RPMI8226 (cell line): ENCODE measurements at regions not wholly inside any gene's neighbourhood (a gene's known extent, or its start where the extent isn't known, plus 50 kb on each side); places are given as distances from the start of the nearest gene placed in this dataset.

Experiments
- DNase-seq: peaks from one replicate; pipeline ENCODE4 v3.0.0-alpha.2; 2015

- DNase-seq = no peak
Measured at GRCh38 chr16:11447272-11447671, 102.0 kb downstream of the RMI2 start.

- DNase-seq = no peak
Measured at GRCh38 chr16:11447836-11448235, 102.6 kb downstream of the RMI2 start.

GRCh38 chr16:11448796-11449416, 103.6 kb downstream of the RMI2 start:
- no peak for DNase-seq

GRCh38 chr16:11449716-11450115, 104.5 kb downstream of the RMI2 start:
- DNase-seq = no peak

GRCh38 chr16:11450136-11450535, 104.9 kb downstream of the RMI2 start:
- no peak for DNase-seq

- no peak for DNase-seq
Measured at GRCh38 chr16:11452298-11452697, 107.0 kb downstream of the RMI2 start.

- DNase-seq = no peak
Measured at GRCh38 chr16:11452746-11453389, 107.6 kb downstream of the RMI2 start.

GRCh38 chr16:11456741-11457140, 111.5 kb downstream of the RMI2 start:
- DNase-seq = no peak

GRCh38 chr16:11459722-11460121, 114.5 kb downstream of the RMI2 start:
- DNase-seq = no peak

GRCh38 chr16:11460820-11461594, 115.7 kb downstream of the RMI2 start:
- DNase-seq = no peak

- DNase-seq = no peak
Measured at GRCh38 chr16:11461595-11461990, 116.3 kb downstream of the RMI2 start.

GRCh38 chr16:11462036-11462435, 116.8 kb downstream of the RMI2 start:
- DNase-seq = no peak

GRCh38 chr16:11462861-11463260, 117.6 kb downstream of the RMI2 start:
- no peak for DNase-seq

- DNase-seq = no peak
Measured at GRCh38 chr16:11464241-11464640, 119.0 kb downstream of the RMI2 start.

- no peak for DNase-seq
Measured at GRCh38 chr16:11465675-11466074, 120.4 kb downstream of the RMI2 start.

- DNase-seq = no peak
Measured at GRCh38 chr16:11470676-11471415, 115.9 kb downstream of the LITAF start.

GRCh38 chr16:11471548-11471947, 115.2 kb downstream of the LITAF start:
- no peak for DNase-seq

GRCh38 chr16:11472410-11472809, 114.3 kb downstream of the LITAF start:
- DNase-seq = no peak

GRCh38 chr16:11472851-11473250, 113.9 kb downstream of the LITAF start:
- no peak for DNase-seq

- DNase-seq = no peak
Measured at GRCh38 chr16:11473728-11474127, 113.0 kb downstream of the LITAF start.

- DNase-seq = no peak
Measured at GRCh38 chr16:11474617-11475291, 112.0 kb downstream of the LITAF start.

GRCh38 chr16:11475896-11476630, 110.7 kb downstream of the LITAF start:
- DNase-seq = no peak
